Progenitor cell of endocrine pancreas (in vitro differentiated cells): ENCODE measurements at regions not wholly inside any gene's neighbourhood (a gene's known extent, or its start where the extent isn't known, plus 50 kb on each side); places are given as distances from the start of the nearest gene placed in this dataset.
"Not testable (repeated sequence)": the region's sequence is repeated elsewhere in the genome, so short reads cannot be mapped to it uniquely, and the experiment has no call there.

ENCODE experiments used
- DNase-seq: peaks from one replicate; pipeline ENCODE4 v3.0.0; 2021; ENCODE audit warnings: low spot score; ENCODE audit not compliant: unreplicated experiment
- H3K27ac Mint-ChIP-seq: 2 replicates; pipeline ENCODE4 v1.8.0; 2021; ENCODE audit warnings: mild to moderate bottlenecking, moderate library complexity, mixed read lengths
- H3K27me3 Mint-ChIP-seq: 2 replicates; pipeline ENCODE4 v1.8.0; 2021; ENCODE audit warnings: mixed read lengths
- H3K36me3 Mint-ChIP-seq: 2 replicates; pipeline ENCODE4 v1.8.0; 2022; ENCODE audit warnings: mixed read lengths; ENCODE audit not compliant: insufficient read depth
- H3K4me1 Mint-ChIP-seq: 2 replicates; pipeline ENCODE4 v1.8.0; 2021; ENCODE audit warnings: low read depth, mixed read lengths
- H3K4me3 Mint-ChIP-seq: 2 replicates; pipeline ENCODE4 v1.8.0; 2021; ENCODE audit warnings: low read depth, mild to moderate bottlenecking, moderate library complexity, mixed read lengths
- H3K9me3 Mint-ChIP-seq: 2 replicates; pipeline ENCODE4 v1.8.0; 2021; ENCODE audit warnings: low read depth, mixed read lengths
- TF ChIP-seq, protein P1 (sequence below): fragments of 200-600 bp; sonication (generic); IDR thresholded peaks from one replicate; pipeline ENCODE4 v1.5.0; 2021; ENCODE audit warnings: antibody characterized with exemption, mild to moderate bottlenecking; ENCODE audit not compliant: unreplicated experiment

DNA sequence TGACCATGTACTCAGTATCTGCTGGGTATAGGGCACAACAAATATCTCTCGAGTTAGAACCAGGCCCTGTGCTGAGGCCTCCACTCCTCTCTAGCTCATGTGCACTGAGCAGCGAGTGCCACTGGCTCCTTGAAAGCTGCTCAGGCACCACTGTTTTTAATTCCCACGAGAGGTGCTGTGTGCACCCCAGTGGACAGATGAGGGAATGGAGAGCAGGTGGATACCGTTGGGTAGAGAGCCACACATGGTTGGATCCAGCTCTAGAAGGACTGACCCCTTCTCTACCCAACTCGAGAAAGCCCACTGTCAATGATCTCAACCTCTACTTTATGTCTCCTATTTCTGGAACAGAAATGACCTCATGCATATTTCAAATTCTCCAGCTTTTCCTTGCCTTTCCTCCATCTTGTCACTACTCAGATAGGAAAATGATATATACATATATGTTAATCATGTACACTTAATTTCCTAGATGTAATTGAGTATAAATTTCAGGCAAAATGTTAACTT is 66.6 kb upstream of the SOX11 start:
- not testable (repeated sequence) for H3K36me3 Mint-ChIP-seq, H3K27ac Mint-ChIP-seq, H3K27me3 Mint-ChIP-seq, DNase-seq, H3K9me3 Mint-ChIP-seq, H3K4me3 Mint-ChIP-seq
- peaks cover 12% of the 10 kb centered on the region for H3K4me1 Mint-ChIP-seq
- TF ChIP-seq, protein P1, sequence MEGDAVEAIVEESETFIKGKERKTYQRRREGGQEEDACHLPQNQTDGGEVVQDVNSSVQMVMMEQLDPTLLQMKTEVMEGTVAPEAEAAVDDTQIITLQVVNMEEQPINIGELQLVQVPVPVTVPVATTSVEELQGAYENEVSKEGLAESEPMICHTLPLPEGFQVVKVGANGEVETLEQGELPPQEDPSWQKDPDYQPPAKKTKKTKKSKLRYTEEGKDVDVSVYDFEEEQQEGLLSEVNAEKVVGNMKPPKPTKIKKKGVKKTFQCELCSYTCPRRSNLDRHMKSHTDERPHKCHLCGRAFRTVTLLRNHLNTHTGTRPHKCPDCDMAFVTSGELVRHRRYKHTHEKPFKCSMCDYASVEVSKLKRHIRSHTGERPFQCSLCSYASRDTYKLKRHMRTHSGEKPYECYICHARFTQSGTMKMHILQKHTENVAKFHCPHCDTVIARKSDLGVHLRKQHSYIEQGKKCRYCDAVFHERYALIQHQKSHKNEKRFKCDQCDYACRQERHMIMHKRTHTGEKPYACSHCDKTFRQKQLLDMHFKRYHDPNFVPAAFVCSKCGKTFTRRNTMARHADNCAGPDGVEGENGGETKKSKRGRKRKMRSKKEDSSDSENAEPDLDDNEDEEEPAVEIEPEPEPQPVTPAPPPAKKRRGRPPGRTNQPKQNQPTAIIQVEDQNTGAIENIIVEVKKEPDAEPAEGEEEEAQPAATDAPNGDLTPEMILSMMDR: peak; percentile 7

DNA sequence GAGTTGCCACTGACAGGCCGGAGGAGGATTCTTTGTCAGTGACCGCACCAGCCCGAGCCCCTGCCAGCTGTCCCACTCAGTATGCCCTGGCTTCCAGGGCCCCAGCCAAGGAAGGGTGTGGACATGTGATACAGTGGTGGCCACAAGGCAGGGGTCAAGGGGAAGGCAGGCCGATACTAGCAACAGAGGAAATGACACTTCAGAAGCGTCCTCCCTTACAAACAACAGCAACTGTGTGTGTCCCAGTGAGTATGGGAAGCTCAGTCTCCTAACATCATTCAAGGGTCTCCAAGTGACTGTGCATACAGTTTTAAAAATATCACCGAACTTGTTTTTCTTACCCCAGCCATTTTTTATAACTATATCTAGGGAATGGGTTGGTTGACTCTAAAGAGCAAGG is 63.7 kb upstream of the SOX11 start:
- not testable (repeated sequence) for H3K27ac Mint-ChIP-seq, DNase-seq, H3K4me3 Mint-ChIP-seq, H3K27me3 Mint-ChIP-seq, H3K9me3 Mint-ChIP-seq, H3K36me3 Mint-ChIP-seq
- H3K4me1 Mint-ChIP-seq: peaks cover 12% of the 10 kb centered on the region

DNA sequence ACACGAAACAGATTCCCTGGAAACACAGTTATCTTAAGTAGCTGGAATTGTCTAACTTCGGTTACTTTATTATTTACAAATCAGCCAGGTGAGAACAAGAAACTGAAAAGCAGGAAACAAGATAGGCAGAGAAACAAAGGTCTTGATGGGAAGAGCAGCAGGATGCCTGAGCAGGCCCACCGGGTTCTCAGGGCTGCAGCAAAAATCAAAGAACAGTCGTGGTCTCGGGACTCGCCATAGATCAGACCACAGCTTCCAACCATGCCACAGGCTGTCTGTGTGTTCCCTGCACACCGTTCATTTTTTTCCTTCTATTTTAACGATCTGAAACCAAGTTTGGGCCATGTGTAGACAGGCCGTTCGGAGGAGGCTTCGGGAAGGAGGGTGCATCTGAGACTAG is 62.7 kb upstream of the SOX11 start:
- not testable (repeated sequence) for H3K36me3 Mint-ChIP-seq, H3K9me3 Mint-ChIP-seq, H3K4me3 Mint-ChIP-seq, H3K27me3 Mint-ChIP-seq, H3K27ac Mint-ChIP-seq, DNase-seq
- peaks cover 12% of the 10 kb centered on the region for H3K4me1 Mint-ChIP-seq

DNA sequence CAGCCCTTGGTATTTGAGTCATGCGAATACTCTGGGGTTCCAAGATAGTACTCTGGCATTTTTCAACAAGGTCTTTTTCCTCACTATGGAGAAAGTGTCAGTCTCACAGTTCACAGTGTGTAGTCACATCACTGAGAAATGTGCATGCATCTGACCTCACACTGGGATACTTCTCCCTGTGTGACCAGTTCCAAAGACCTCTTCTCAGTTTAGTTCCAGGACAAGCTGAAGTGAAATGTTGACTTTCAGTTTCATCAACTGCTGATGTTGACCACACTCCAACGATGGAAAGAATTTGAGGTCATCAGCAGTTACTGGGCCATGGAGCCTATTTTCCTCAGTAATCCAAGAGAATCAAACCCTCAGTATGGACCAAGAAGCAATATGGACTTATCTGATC is 55.1 kb upstream of the SOX11 start:
- H3K4me3 Mint-ChIP-seq, H3K36me3 Mint-ChIP-seq, H3K27me3 Mint-ChIP-seq, H3K27ac Mint-ChIP-seq, DNase-seq, H3K9me3 Mint-ChIP-seq, H3K4me1 Mint-ChIP-seq: not testable (repeated sequence)
